ENCODE measurements at regions not wholly inside any gene's neighbourhood (a gene's known extent, or its start where the extent isn't known, plus 50 kb on each side); places are given as distances from the start of the nearest gene placed in this dataset.

DNA sequence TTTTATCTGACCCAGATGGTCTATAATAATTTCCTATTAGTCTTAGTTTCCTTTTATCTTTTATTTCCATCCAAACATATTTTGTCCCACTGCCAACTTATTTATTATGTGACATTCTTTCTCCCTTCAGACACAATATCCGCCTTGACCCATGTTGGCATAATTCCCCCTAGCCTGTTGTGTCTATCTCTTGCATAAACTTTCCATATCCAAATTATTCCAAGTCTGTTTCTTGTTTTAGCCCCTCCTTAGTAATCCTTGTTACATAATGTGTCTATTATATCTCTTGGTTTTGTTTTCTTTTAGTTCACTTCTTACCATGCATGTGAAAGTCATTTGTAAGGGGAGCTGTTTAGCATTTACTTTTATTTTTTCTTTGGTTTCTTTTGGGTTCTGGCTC lies 81.6 kb upstream of the CACHD1 start:
- TF ChIP-seq CTCF (IDR thresholded peaks at IDR 0.05; ENCODE audit: low read depth, low read length) (no peak), EZH2phosphoT487 (IDR thresholded peaks at IDR 0.05; ENCODE audit: low read depth) (no peak)

Data from OCI-LY3 (cell line).